ENCODE measurements at regions not wholly inside any gene's neighbourhood (a gene's known extent, or its start where the extent isn't known, plus 50 kb on each side); places are given as distances from the start of the nearest gene placed in this dataset.

- Histone ChIP-seq H3K9me3 (replicated peaks in 1 of 2; ENCODE audit: control insufficient read depth in 2 of 2, insufficient read depth in 1 of 2, low read depth in 1 of 2, low read length in 2 of 2) (no peaks in the 10 kb centered on the region), H3K36me3 (replicated peaks in 1 of 2; ENCODE audit: control insufficient read depth in 2 of 2, insufficient read depth in 2 of 2, low read length in 2 of 2) (no peaks in the 10 kb centered on the region), H2BK5ac (ENCODE audit: low read length) (no peak overlapping the region), H3K27ac (replicated peaks; ENCODE audit: low read length) (no peak overlapping the region), H2BK120ac (ENCODE audit: low read depth, low read length) (no peak overlapping the region), H3K27me3 (ENCODE audit: control insufficient read depth in 3 of 3, insufficient read depth in 3 of 3, low read depth in 1 of 3, low read length in 3 of 3) (no peaks in the 10 kb centered on the region), H3K4me1 (ENCODE audit: control insufficient read depth in 2 of 2, insufficient read depth in 1 of 2, low read depth in 1 of 2, low read length in 2 of 2) (no peaks in the 10 kb centered on the region), H3K18ac (ENCODE audit: low read length) (no peak overlapping the region), H2BK12ac (ENCODE audit: low read length) (no peak overlapping the region), H3K4me3 (ENCODE audit: low read length in 2 of 2) (no peak overlapping the region), H4K91ac (ENCODE audit: low read depth, low read length, poor library complexity) (no peak overlapping the region), H3K9ac (ENCODE audit: low read depth, low read length, poor library complexity) (no peak overlapping the region), H3K23ac (ENCODE audit: low read depth, low read length, poor library complexity) (no peak overlapping the region), H2AK5ac (ENCODE audit: low read depth, low read length) (no peak overlapping the region), H4K8ac (ENCODE audit: low read depth, low read length) (no peak overlapping the region), H3K14ac (ENCODE audit: low read length) (no peak overlapping the region), H2BK15ac (ENCODE audit: low read length) (no peak overlapping the region), H2AFZ (ENCODE audit: low read length) (no peak overlapping the region), H3K4me2 (ENCODE audit: insufficient read depth, low read length, poor library complexity, severe bottlenecking) (no peak overlapping the region), H3K4ac (ENCODE audit: low read length) (no peak overlapping the region), H3K79me1 (ENCODE audit: low read depth, low read length) (no peaks in the 10 kb centered on the region)
- no peak for DNase-seq (ENCODE audit: low spot score)
- WGBS, 2 donors (ENCODE audit: extremely low coverage in 2 of 2, insufficient read length in 2 of 2, insufficient replicate concordance in 1 of 2) = no CpG with 5 or more reads among the region's 1 CpG
Observed at GRCh38 chr3:22490747-22491146, 712.4 kb upstream of the UBE2E2 start.

- Histone ChIP-seq H2BK5ac (ENCODE audit: low read length) (no peak overlapping the region), H3K9ac (ENCODE audit: low read depth, low read length, poor library complexity) (no peak overlapping the region), H2AFZ (ENCODE audit: low read length) (no peak overlapping the region), H2AK5ac (ENCODE audit: low read depth, low read length) (no peak overlapping the region), H3K14ac (ENCODE audit: low read length) (no peak overlapping the region), H3K23ac (ENCODE audit: low read depth, low read length, poor library complexity) (no peak overlapping the region), H3K36me3 (replicated peaks in 1 of 2; ENCODE audit: control insufficient read depth in 2 of 2, insufficient read depth in 2 of 2, low read length in 2 of 2) (no peaks in the 10 kb centered on the region), H3K27ac (replicated peaks; ENCODE audit: low read length) (no peak overlapping the region), H3K4ac (ENCODE audit: low read length) (no peak overlapping the region), H4K8ac (ENCODE audit: low read depth, low read length) (no peak overlapping the region), H2BK120ac (ENCODE audit: low read depth, low read length) (no peak overlapping the region), H3K4me2 (ENCODE audit: insufficient read depth, low read length, poor library complexity, severe bottlenecking) (no peak overlapping the region), H4K91ac (ENCODE audit: low read depth, low read length, poor library complexity) (no peak overlapping the region), H3K79me1 (ENCODE audit: low read depth, low read length) (no peaks in the 10 kb centered on the region), H2BK12ac (ENCODE audit: low read length) (no peak overlapping the region), H3K18ac (ENCODE audit: low read length) (no peak overlapping the region), H3K4me3 (ENCODE audit: low read length in 2 of 2) (no peak overlapping the region), H3K27me3 (ENCODE audit: control insufficient read depth in 3 of 3, insufficient read depth in 3 of 3, low read depth in 1 of 3, low read length in 3 of 3) (no peaks in the 10 kb centered on the region), H2BK15ac (ENCODE audit: low read length) (no peak overlapping the region), H3K4me1 (ENCODE audit: control insufficient read depth in 2 of 2, insufficient read depth in 1 of 2, low read depth in 1 of 2, low read length in 2 of 2) (no peaks in the 10 kb centered on the region), H3K9me3 (replicated peaks in 1 of 2; ENCODE audit: control insufficient read depth in 2 of 2, insufficient read depth in 1 of 2, low read depth in 1 of 2, low read length in 2 of 2) (no peaks in the 10 kb centered on the region)
- DNase-seq (ENCODE audit: low spot score) = no peak
- WGBS, 2 donors (ENCODE audit: extremely low coverage in 2 of 2, insufficient read length in 2 of 2, insufficient replicate concordance in 1 of 2) = no CpG with 5 or more reads among the region's 1 CpG
Observed at GRCh38 chr3:22491344-22491743, 711.8 kb upstream of the UBE2E2 start.

GRCh38 chr3:22492342-22492741, 710.8 kb upstream of the UBE2E2 start:
- Histone ChIP-seq H3K36me3 (replicated peaks in 1 of 2; ENCODE audit: control insufficient read depth in 2 of 2, insufficient read depth in 2 of 2, low read length in 2 of 2) (no peaks in the 10 kb centered on the region), H3K27me3 (ENCODE audit: control insufficient read depth in 3 of 3, insufficient read depth in 3 of 3, low read depth in 1 of 3, low read length in 3 of 3) (no peaks in the 10 kb centered on the region), H3K23ac (ENCODE audit: low read depth, low read length, poor library complexity) (no peak overlapping the region), H2BK12ac (ENCODE audit: low read length) (no peak overlapping the region), H3K4ac (ENCODE audit: low read length) (no peak overlapping the region), H2AFZ (ENCODE audit: low read length) (no peak overlapping the region), H3K4me3 (ENCODE audit: low read length in 2 of 2) (no peak overlapping the region), H3K14ac (ENCODE audit: low read length) (no peak overlapping the region), H4K91ac (ENCODE audit: low read depth, low read length, poor library complexity) (no peak overlapping the region), H3K27ac (replicated peaks; ENCODE audit: low read length) (no peak overlapping the region), H4K8ac (ENCODE audit: low read depth, low read length) (no peak overlapping the region), H3K4me2 (ENCODE audit: insufficient read depth, low read length, poor library complexity, severe bottlenecking) (no peak overlapping the region), H3K9ac (ENCODE audit: low read depth, low read length, poor library complexity) (no peak overlapping the region), H2BK5ac (ENCODE audit: low read length) (no peak overlapping the region), H3K4me1 (ENCODE audit: control insufficient read depth in 2 of 2, insufficient read depth in 1 of 2, low read depth in 1 of 2, low read length in 2 of 2) (no peaks in the 10 kb centered on the region), H3K79me1 (ENCODE audit: low read depth, low read length) (no peaks in the 10 kb centered on the region), H3K9me3 (replicated peaks in 1 of 2; ENCODE audit: control insufficient read depth in 2 of 2, insufficient read depth in 1 of 2, low read depth in 1 of 2, low read length in 2 of 2) (no peaks in the 10 kb centered on the region), H2BK15ac (ENCODE audit: low read length) (no peak overlapping the region), H3K18ac (ENCODE audit: low read length) (no peak overlapping the region), H2AK5ac (ENCODE audit: low read depth, low read length) (no peak overlapping the region), H2BK120ac (ENCODE audit: low read depth, low read length) (no peak overlapping the region)
- DNase-seq (ENCODE audit: low spot score) = no peak
- no CpG with 5 or more reads among the region's 2 CpGs for WGBS, 2 donors (ENCODE audit: extremely low coverage in 2 of 2, insufficient read length in 2 of 2, insufficient replicate concordance in 1 of 2)

GRCh38 chr3:22495241-22495640, 707.9 kb upstream of the UBE2E2 start:
- Histone ChIP-seq H3K18ac (ENCODE audit: low read length) (no peak overlapping the region), H3K36me3 (replicated peaks in 1 of 2; ENCODE audit: control insufficient read depth in 2 of 2, insufficient read depth in 2 of 2, low read length in 2 of 2) (no peaks in the 10 kb centered on the region), H3K27me3 (ENCODE audit: control insufficient read depth in 3 of 3, insufficient read depth in 3 of 3, low read depth in 1 of 3, low read length in 3 of 3) (no peaks in the 10 kb centered on the region), H3K4me3 (ENCODE audit: low read length in 2 of 2) (no peak overlapping the region), H3K23ac (ENCODE audit: low read depth, low read length, poor library complexity) (no peak overlapping the region), H3K79me1 (ENCODE audit: low read depth, low read length) (no peaks in the 10 kb centered on the region), H3K27ac (replicated peaks; ENCODE audit: low read length) (no peak overlapping the region), H4K8ac (ENCODE audit: low read depth, low read length) (no peak overlapping the region), H2BK12ac (ENCODE audit: low read length) (no peak overlapping the region), H2BK120ac (ENCODE audit: low read depth, low read length) (no peak overlapping the region), H3K9me3 (replicated peaks in 1 of 2; ENCODE audit: control insufficient read depth in 2 of 2, insufficient read depth in 1 of 2, low read depth in 1 of 2, low read length in 2 of 2) (no peaks in the 10 kb centered on the region), H3K9ac (ENCODE audit: low read depth, low read length, poor library complexity) (no peak overlapping the region), H3K4me1 (ENCODE audit: control insufficient read depth in 2 of 2, insufficient read depth in 1 of 2, low read depth in 1 of 2, low read length in 2 of 2) (no peaks in the 10 kb centered on the region), H2BK5ac (ENCODE audit: low read length) (no peak overlapping the region), H2AK5ac (ENCODE audit: low read depth, low read length) (no peak overlapping the region), H3K4me2 (ENCODE audit: insufficient read depth, low read length, poor library complexity, severe bottlenecking) (no peak overlapping the region), H2BK15ac (ENCODE audit: low read length) (no peak overlapping the region), H4K91ac (ENCODE audit: low read depth, low read length, poor library complexity) (no peak overlapping the region), H3K4ac (ENCODE audit: low read length) (no peak overlapping the region), H2AFZ (ENCODE audit: low read length) (no peak overlapping the region), H3K14ac (ENCODE audit: low read length) (no peak overlapping the region)
- no peak for DNase-seq (ENCODE audit: low spot score)
- no CpG with 5 or more reads among the region's 2 CpGs for WGBS, 2 donors (ENCODE audit: extremely low coverage in 2 of 2, insufficient read length in 2 of 2, insufficient replicate concordance in 1 of 2)
